SK-N-SH (cell line): ENCODE measurements at regions not wholly inside any gene's neighbourhood (a gene's known extent, or its start where the extent isn't known, plus 50 kb on each side); places are given as distances from the start of the nearest gene placed in this dataset.

Experiments used
- CTCF ChIA-PET: fragments of 300-600, 350-600 bp; formaldehyde crosslinking; extraction: SDS; loops from one replicate; lab custom pipeline; 2021; lab: Yijun Ruan, JAX
- POLR2A ChIA-PET: fragments of 350-600 bp; sonication (Branson Sonifier 250); formaldehyde crosslinking; extraction: SDS; loops from one replicate; lab custom pipeline; 2020; ENCODE audit warnings: antibody characterized with exemption, inconsistent platforms; lab: Yijun Ruan, JAX
- DNase-seq: peaks from one replicate; pipeline ENCODE4 v3.0.0; 2012
- H2AFZ ChIP-seq: fragments of 200-600 bp; sonication (generic); 2 replicates; pipeline ENCODE4 v1.8.1; 2016; ENCODE audit warnings: antibody characterized with exemption, mild to moderate bottlenecking, low read depth
- H3F3A ChIP-seq: fragments of 200-600 bp; sonication (generic); replicated peaks from 2 replicates; pipeline ENCODE3; 2016; ENCODE audit warnings: antibody characterized with exemption, mild to moderate bottlenecking; ENCODE audit not compliant: insufficient read depth
- H3K27ac ChIP-seq, 2 experiments: fragments of 200-500 bp in 1 of 2; fragments of 200-600 bp in 1 of 2; sonication (Bioruptor generic) in 1 of 2; sonication (generic), shearing (Covaris generic) in 1 of 2; 2 replicates each; pipeline versions ENCODE4 v1.5.1 to v1.6.1; 2014 to 2016; ENCODE audit warnings: low read depth in 2 of 2, inconsistent platforms in 1 of 2, low read length in 1 of 2, mild to moderate bottlenecking in 1 of 2, mixed read lengths in 1 of 2
- H3K27me3 ChIP-seq: fragments of 200-600 bp; sonication (generic), shearing (Covaris generic); 2 replicates; pipeline ENCODE4 v1.6.1; 2016; ENCODE audit warnings: mixed run types; ENCODE audit not compliant: insufficient read depth
- H3K36me3 ChIP-seq, 2 experiments: fragments of 200-500 bp in 1 of 2; fragments of 200-600 bp in 1 of 2; sonication (Bioruptor generic) in 1 of 2; sonication (generic) in 1 of 2; replicated peaks in 1 of 2; 2 replicates each; pipeline versions ENCODE3 to v1.5.1; 2014 to 2016; ENCODE audit warnings: low read length in 1 of 2, mild to moderate bottlenecking in 1 of 2; ENCODE audit not compliant: insufficient read depth in 2 of 2, control insufficient read depth in 1 of 2
- H3K4me1 ChIP-seq, 2 experiments: fragments of 200-500 bp in 1 of 2; fragments of 200-600 bp in 1 of 2; sonication (Bioruptor generic) in 1 of 2; sonication (generic), shearing (Covaris generic) in 1 of 2; 2 replicates each; pipeline versions ENCODE4 v1.5.1 to v1.6.1; 2014 to 2016; ENCODE audit warnings: low read depth in 1 of 2, low read length in 1 of 2, mixed run types in 1 of 2; ENCODE audit not compliant: insufficient read depth in 2 of 2, control insufficient read depth in 1 of 2
- H3K4me2 ChIP-seq: fragments of 200-600 bp; sonication (generic), shearing (Covaris generic); 2 replicates; pipeline ENCODE4 v1.6.1; 2017; ENCODE audit warnings: mixed run types
- H3K4me3 ChIP-seq, 2 experiments: fragments of 200-500 bp in 1 of 2; fragments of 200-600 bp in 1 of 2; sonication (Bioruptor generic) in 1 of 2; sonication (generic), shearing (Covaris generic) in 1 of 2; 2 replicates each; pipeline versions ENCODE4 v1.5.1 to v1.8.1; 2014 to 2016; ENCODE audit warnings: low read depth in 2 of 2, inconsistent platforms in 1 of 2, low read length in 1 of 2, mild to moderate bottlenecking in 1 of 2, mixed read lengths in 1 of 2, moderate library complexity in 1 of 2
- H3K79me2 ChIP-seq: fragments of 200-600 bp; sonication (generic); 2 replicates; pipeline ENCODE4 v1.8.1; 2017; ENCODE audit warnings: mild to moderate bottlenecking; ENCODE audit not compliant: insufficient read depth
- H3K9ac ChIP-seq: fragments of 200-600 bp; sonication (generic); 2 replicates; pipeline ENCODE4 v1.6.1; 2017; ENCODE audit warnings: mixed run types
- H3K9me2 ChIP-seq: fragments of 200-600 bp; sonication (generic); 2 replicates; pipeline ENCODE4 v1.6.1; 2017; ENCODE audit warnings: mixed run types
- H3K9me3 ChIP-seq: fragments of 200-600 bp; sonication (generic); 2 replicates; pipeline ENCODE4 v1.6.1; 2017; ENCODE audit warnings: mixed run types, mild to moderate bottlenecking, moderate library complexity
- H4K20me1 ChIP-seq: fragments of 200-600 bp; sonication (generic); 2 replicates; pipeline ENCODE4 v1.6.1; 2017; ENCODE audit warnings: mild to moderate bottlenecking, mixed run types; ENCODE audit not compliant: insufficient read depth
- CHD2 ChIP-seq: fragments of 150-350 bp; IDR thresholded peaks from 2 replicates; pipeline ENCODE4 v1.6.1; 2018; ENCODE audit warnings: low read length; ENCODE audit not compliant: partially characterized antibody
- ELF1 ChIP-seq: IDR thresholded peaks from 2 replicates; pipeline ENCODE4 v1.4.0; 2012
- EP300 ChIP-seq, 2 experiments: IDR thresholded peaks; 2 replicates each; pipeline versions ENCODE4 v1.4.0 to v1.6.1; 2012; ENCODE audit warnings: borderline replicate concordance in 1 of 2, low read depth in 1 of 2, low read length in 1 of 2
- EZH2phosphoT487 ChIP-seq: fragments of 200-600 bp; sonication (generic); IDR thresholded peaks from 2 replicates; pipeline ENCODE4 v1.6.1; 2017; ENCODE audit warnings: low read depth, mixed run types, mild to moderate bottlenecking, antibody characterized with exemption, moderate library complexity, borderline replicate concordance
- FOXM1 ChIP-seq: IDR thresholded peaks from 2 replicates; pipeline ENCODE4 v1.4.0; 2012; ENCODE audit warnings: low read depth, mild to moderate bottlenecking
- MEF2A ChIP-seq: IDR thresholded peaks from 2 replicates; pipeline ENCODE4 v1.4.0; 2012; ENCODE audit warnings: low read depth, borderline replicate concordance
- PBX3 ChIP-seq: IDR thresholded peaks from 2 replicates; pipeline ENCODE4; 2012
- POLR2AphosphoS5 ChIP-seq: IDR thresholded peaks from 2 replicates; pipeline ENCODE4 v1.6.1; 2012; ENCODE audit warnings: low read depth, low read length
- RFX5 ChIP-seq: IDR thresholded peaks from 2 replicates; pipeline ENCODE4 v1.6.1; 2012; ENCODE audit warnings: mild to moderate bottlenecking, improper control_type of control experiment, low read length
- RXRA ChIP-seq: IDR thresholded peaks from 2 replicates; pipeline ENCODE4 v1.4.0; 2012; ENCODE audit warnings: low read depth, mild to moderate bottlenecking, borderline replicate concordance
- TAF1 ChIP-seq: IDR thresholded peaks from 2 replicates; pipeline ENCODE4 v1.6.1; 2012; ENCODE audit warnings: low read depth, mild to moderate bottlenecking, low read length, moderate library complexity, borderline replicate concordance
- USF1 ChIP-seq: IDR thresholded peaks from 2 replicates; pipeline ENCODE4 v1.4.0; 2012; ENCODE audit warnings: low read depth, borderline replicate concordance
- ZBTB33 ChIP-seq: IDR thresholded peaks from 2 replicates; pipeline ENCODE4 v1.4.0; 2012; ENCODE audit warnings: low read depth, borderline replicate concordance
- WGBS: methylation state at CpG from one replicate; pipeline ENCODE4 v1.1.6; 2017; ENCODE audit warnings: low lambda C conversion rate; 5-methylcytosine and 5-hydroxymethylcytosine counted together
- TF ChIP-seq, protein P1 (sequence below): fragments of 150-350 bp; IDR thresholded peaks from 2 replicates; pipeline ENCODE4 v1.6.1; 2017; ENCODE audit warnings: antibody characterized with exemption, low read length, low read depth, borderline replicate concordance
- TF ChIP-seq, protein P2 (sequence below): fragments of 200-600 bp; sonication (generic); IDR thresholded peaks from 2 replicates; pipeline ENCODE4 v1.6.1; 2017; ENCODE audit warnings: antibody characterized with exemption, mild to moderate bottlenecking, moderate library complexity
- TF ChIP-seq, protein P3 (sequence below): IDR thresholded peaks from 2 replicates; pipeline ENCODE4 v1.4.0; 2012; ENCODE audit warnings: low read depth

DNA sequence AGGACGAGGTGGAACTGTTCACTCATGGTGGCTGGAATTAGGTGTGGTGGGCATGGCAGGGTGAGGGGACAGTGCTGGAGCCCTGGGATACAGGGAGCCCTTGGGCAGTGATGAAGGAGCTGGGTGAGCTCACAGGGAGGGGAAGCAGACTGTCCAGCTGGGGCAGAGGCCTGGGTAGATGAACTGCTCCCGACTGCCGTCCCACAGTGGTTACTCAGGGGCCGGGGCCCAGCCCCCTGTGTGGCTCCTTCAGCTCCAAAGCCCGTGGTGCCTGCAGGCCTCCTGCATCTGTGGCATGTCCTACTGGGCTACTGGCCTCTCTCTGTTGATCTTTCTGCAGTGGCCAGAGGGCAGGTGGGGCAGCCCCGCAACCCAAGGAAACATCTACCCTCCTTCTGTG is 661.1 kb downstream of the NPHP4 start:
- Histone ChIP-seq H3K36me3 (no peaks in the 10 kb centered on the region), H3K27me3 (no peaks in the 10 kb centered on the region), H3K9me2 (no peaks in the 10 kb centered on the region), H3F3A (no peaks in the 10 kb centered on the region), H3K4me1 (no peaks in the 10 kb centered on the region; a peak in 1 of 4 replicates), H3K27ac (no peak overlapping the region), H2AFZ (no peak overlapping the region), H3K9me3 (no peaks in the 10 kb centered on the region), H3K9ac (no peak overlapping the region), H3K4me3 (no peak overlapping the region), H3K4me2 (no peak overlapping the region), H3K79me2 (no peaks in the 10 kb centered on the region), H4K20me1 (no peaks in the 10 kb centered on the region)
- CTCF ChIA-PET = no interaction called here
- TF ChIP-seq ZBTB33 (no peak), MEF2A (no peak), USF1 (no peak), EP300 (IDR thresholded peaks at IDR 0.05; ENCODE audit: borderline replicate concordance in 1 of 2, low read depth in 1 of 2, low read length in 1 of 2) (no peak), TAF1 (no peak)
- TF ChIP-seq, protein P1, sequence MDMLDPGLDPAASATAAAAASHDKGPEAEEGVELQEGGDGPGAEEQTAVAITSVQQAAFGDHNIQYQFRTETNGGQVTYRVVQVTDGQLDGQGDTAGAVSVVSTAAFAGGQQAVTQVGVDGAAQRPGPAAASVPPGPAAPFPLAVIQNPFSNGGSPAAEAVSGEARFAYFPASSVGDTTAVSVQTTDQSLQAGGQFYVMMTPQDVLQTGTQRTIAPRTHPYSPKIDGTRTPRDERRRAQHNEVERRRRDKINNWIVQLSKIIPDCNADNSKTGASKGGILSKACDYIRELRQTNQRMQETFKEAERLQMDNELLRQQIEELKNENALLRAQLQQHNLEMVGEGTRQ = no peak
- TF ChIP-seq, protein P2, sequence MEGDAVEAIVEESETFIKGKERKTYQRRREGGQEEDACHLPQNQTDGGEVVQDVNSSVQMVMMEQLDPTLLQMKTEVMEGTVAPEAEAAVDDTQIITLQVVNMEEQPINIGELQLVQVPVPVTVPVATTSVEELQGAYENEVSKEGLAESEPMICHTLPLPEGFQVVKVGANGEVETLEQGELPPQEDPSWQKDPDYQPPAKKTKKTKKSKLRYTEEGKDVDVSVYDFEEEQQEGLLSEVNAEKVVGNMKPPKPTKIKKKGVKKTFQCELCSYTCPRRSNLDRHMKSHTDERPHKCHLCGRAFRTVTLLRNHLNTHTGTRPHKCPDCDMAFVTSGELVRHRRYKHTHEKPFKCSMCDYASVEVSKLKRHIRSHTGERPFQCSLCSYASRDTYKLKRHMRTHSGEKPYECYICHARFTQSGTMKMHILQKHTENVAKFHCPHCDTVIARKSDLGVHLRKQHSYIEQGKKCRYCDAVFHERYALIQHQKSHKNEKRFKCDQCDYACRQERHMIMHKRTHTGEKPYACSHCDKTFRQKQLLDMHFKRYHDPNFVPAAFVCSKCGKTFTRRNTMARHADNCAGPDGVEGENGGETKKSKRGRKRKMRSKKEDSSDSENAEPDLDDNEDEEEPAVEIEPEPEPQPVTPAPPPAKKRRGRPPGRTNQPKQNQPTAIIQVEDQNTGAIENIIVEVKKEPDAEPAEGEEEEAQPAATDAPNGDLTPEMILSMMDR = no peak
- DNase-seq = no peak
- POLR2A ChIA-PET = no interaction called here
- WGBS = 20% methylated on average over 3 of the region's 6 CpGs

GRCh38 chr1:5329068-5329739 is 663.0 kb downstream of the NPHP4 start:
- POLR2A ChIA-PET = no interaction called here
- Histone ChIP-seq H3K4me3 (no peak overlapping the region), H4K20me1 (no peaks in the 10 kb centered on the region), H3K4me2 (no peak overlapping the region), H3F3A (no peaks in the 10 kb centered on the region), H3K79me2 (no peaks in the 10 kb centered on the region), H3K9me3 (no peaks in the 10 kb centered on the region), H3K4me1 (peaks cover 0 to 6% of the 10 kb centered on the region in 2 experiments; a peak in 1 of 4 replicates), H3K27ac (no peak overlapping the region), H3K9ac (no peak overlapping the region), H3K9me2 (no peaks in the 10 kb centered on the region), H3K27me3 (no peaks in the 10 kb centered on the region), H2AFZ (no peak overlapping the region), H3K36me3 (no peaks in the 10 kb centered on the region)
- WGBS = 8% methylated on average over 6 of the region's 6 CpGs
- CTCF ChIA-PET = interaction anchor here (1.5 kb wide), 1 partner anchor 8 kb away, joined by 3 read pairs; no protein-coding TSS in a partner anchor
- DNase-seq = no peak
- TF ChIP-seq PBX3 (no peak), RFX5 (no peak), CHD2 (no peak), ELF1 (no peak), EZH2phosphoT487 (no peak), RXRA (no peak), POLR2AphosphoS5 (no peak), FOXM1 (no peak)
- TF ChIP-seq, protein P3, sequence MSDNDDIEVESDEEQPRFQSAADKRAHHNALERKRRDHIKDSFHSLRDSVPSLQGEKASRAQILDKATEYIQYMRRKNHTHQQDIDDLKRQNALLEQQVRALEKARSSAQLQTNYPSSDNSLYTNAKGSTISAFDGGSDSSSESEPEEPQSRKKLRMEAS = no peak
